ENCODE measurements at regions not wholly inside any gene's neighbourhood (a gene's known extent, or its start where the extent isn't known, plus 50 kb on each side); places are given as distances from the start of the nearest gene placed in this dataset.

GRCh38 chr14:30058401-30058800 is 130.8 kb upstream of the PRKD1 start:
- TF ChIP-seq, protein P1, sequence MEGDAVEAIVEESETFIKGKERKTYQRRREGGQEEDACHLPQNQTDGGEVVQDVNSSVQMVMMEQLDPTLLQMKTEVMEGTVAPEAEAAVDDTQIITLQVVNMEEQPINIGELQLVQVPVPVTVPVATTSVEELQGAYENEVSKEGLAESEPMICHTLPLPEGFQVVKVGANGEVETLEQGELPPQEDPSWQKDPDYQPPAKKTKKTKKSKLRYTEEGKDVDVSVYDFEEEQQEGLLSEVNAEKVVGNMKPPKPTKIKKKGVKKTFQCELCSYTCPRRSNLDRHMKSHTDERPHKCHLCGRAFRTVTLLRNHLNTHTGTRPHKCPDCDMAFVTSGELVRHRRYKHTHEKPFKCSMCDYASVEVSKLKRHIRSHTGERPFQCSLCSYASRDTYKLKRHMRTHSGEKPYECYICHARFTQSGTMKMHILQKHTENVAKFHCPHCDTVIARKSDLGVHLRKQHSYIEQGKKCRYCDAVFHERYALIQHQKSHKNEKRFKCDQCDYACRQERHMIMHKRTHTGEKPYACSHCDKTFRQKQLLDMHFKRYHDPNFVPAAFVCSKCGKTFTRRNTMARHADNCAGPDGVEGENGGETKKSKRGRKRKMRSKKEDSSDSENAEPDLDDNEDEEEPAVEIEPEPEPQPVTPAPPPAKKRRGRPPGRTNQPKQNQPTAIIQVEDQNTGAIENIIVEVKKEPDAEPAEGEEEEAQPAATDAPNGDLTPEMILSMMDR (IDR thresholded peaks at IDR 0.05): no peak
- no peak for TF ChIP-seq POLR2A (IDR thresholded peaks at IDR 0.05)

Data from esophagus squamous epithelium (tissue), 4 donors.